CD14-positive monocyte (primary cell): ENCODE measurements at regions not wholly inside any gene's neighbourhood (a gene's known extent, or its start where the extent isn't known, plus 50 kb on each side); places are given as distances from the start of the nearest gene placed in this dataset.

Source experiments
- DNase-seq, 3 donors: peaks; one replicate each; pipeline ENCODE4 v3.0.0-alpha.2; 2011 to 2022
- H2AFZ ChIP-seq: 2 replicates; pipeline ENCODE4 v1.6.0; 2012; ENCODE audit warnings: mild to moderate bottlenecking, low read depth, low read length, inconsistent platforms; ENCODE audit not compliant: insufficient read depth, poor library complexity, severe bottlenecking
- H3K27ac ChIP-seq, 2 donors: 1 replicate in 1 of 2; 2 replicates in 1 of 2; pipeline ENCODE4 v1.5.1; 2012 to 2013; ENCODE audit warnings: low read length in 2 of 2, control low read depth in 1 of 2, inconsistent platforms in 1 of 2, low read depth in 1 of 2, mild to moderate bottlenecking in 1 of 2
- H3K27me3 ChIP-seq, 2 donors: one replicate each; pipeline versions ENCODE4 v1.6.0 to v1.6.1; 2011 to 2013; ENCODE audit warnings: low read length in 2 of 2; ENCODE audit not compliant: control insufficient read depth in 2 of 2, insufficient read depth in 2 of 2
- H3K36me3 ChIP-seq, 2 donors: replicated peaks in 1 of 2; 1 replicate in 1 of 2; 2 replicates in 1 of 2; pipeline versions ENCODE4 v1.5.1 to v1.6.1; 2012 to 2013; ENCODE audit warnings: low read length in 2 of 2, control low read depth in 1 of 2, inconsistent platforms in 1 of 2, mild to moderate bottlenecking in 1 of 2; ENCODE audit not compliant: insufficient read depth in 2 of 2, control insufficient read depth in 1 of 2
- H3K4me1 ChIP-seq, 2 donors: 1 replicate in 1 of 2; 2 replicates in 1 of 2; pipeline versions ENCODE4 v1.5.1 to v1.6.1; 2012 to 2013; ENCODE audit warnings: low read length in 2 of 2, control low read depth in 1 of 2, inconsistent platforms in 1 of 2, mild to moderate bottlenecking in 1 of 2, moderate library complexity in 1 of 2; ENCODE audit not compliant: insufficient read depth in 2 of 2, control insufficient read depth in 1 of 2
- H3K4me2 ChIP-seq: replicated peaks from 2 replicates; pipeline ENCODE3; 2012; ENCODE audit warnings: low read length, moderate library complexity, mild to moderate bottlenecking; ENCODE audit not compliant: poor library complexity, severe bottlenecking; ENCODE audit errors: extremely low read depth
- H3K4me3 ChIP-seq, 3 experiments: fragments of 200-600 bp in 1 of 3; sonication (generic) in 1 of 3; replicated peaks in 1 of 3; 1 replicate in 2 of 3; 2 replicates in 1 of 3; pipeline ENCODE4 v1.5.1; 2011 to 2013; ENCODE audit warnings: low read length in 3 of 3, mild to moderate bottlenecking in 3 of 3, control low read depth in 2 of 3, low read depth in 2 of 3, inconsistent platforms in 1 of 3, moderate library complexity in 1 of 3
- H3K79me2 ChIP-seq: 2 replicates; pipeline ENCODE4 v1.6.0; 2012; ENCODE audit warnings: mild to moderate bottlenecking, control low read depth, inconsistent platforms, low read length, moderate library complexity; ENCODE audit not compliant: insufficient read depth
- H3K9ac ChIP-seq: 2 replicates; pipeline ENCODE4 v1.6.0; 2017; ENCODE audit warnings: low read length, mild to moderate bottlenecking; ENCODE audit not compliant: insufficient read depth, poor library complexity, severe bottlenecking
- H3K9me3 ChIP-seq, 2 donors: replicated peaks in 1 of 2; 1 replicate in 1 of 2; 2 replicates in 1 of 2; pipeline versions ENCODE4 v1.5.1 to v1.6.1; 2012 to 2013; ENCODE audit warnings: low read length in 2 of 2, control low read depth in 1 of 2; ENCODE audit not compliant: control insufficient read depth in 1 of 2, insufficient read depth in 1 of 2
- H4K20me1 ChIP-seq: 2 replicates; pipeline ENCODE4 v1.6.0; 2012; ENCODE audit warnings: mild to moderate bottlenecking, low read length, control low read depth, moderate library complexity; ENCODE audit not compliant: insufficient read depth
- H3K27ac Mint-ChIP-seq, 7 donors: one replicate each; pipeline ENCODE4 v1.8.0; 2020; ENCODE audit warnings: mild to moderate bottlenecking in 7 of 7, mixed read lengths in 7 of 7, moderate library complexity in 6 of 7, inconsistent platforms in 2 of 7
- H3K27me3 Mint-ChIP-seq, 3 donors: one replicate each; pipeline ENCODE4 v1.8.0; 2021 to 2022; ENCODE audit warnings: low read depth in 3 of 3, mild to moderate bottlenecking in 3 of 3, mixed read lengths in 3 of 3, moderate library complexity in 3 of 3, inconsistent platforms in 1 of 3
- H3K36me3 Mint-ChIP-seq, 2 donors: one replicate each; pipeline ENCODE4 v1.8.0; 2020; ENCODE audit warnings: mixed read lengths in 2 of 2, inconsistent platforms in 1 of 2, mild to moderate bottlenecking in 1 of 2
- H3K4me1 Mint-ChIP-seq: one replicate; pipeline ENCODE4 v1.8.0; 2020; ENCODE audit warnings: mild to moderate bottlenecking, mixed read lengths
- H3K4me3 Mint-ChIP-seq, 2 donors: one replicate each; pipeline ENCODE4 v1.8.0; 2020; ENCODE audit warnings: mild to moderate bottlenecking in 2 of 2, mixed read lengths in 2 of 2, moderate library complexity in 1 of 2
- H3K9me3 Mint-ChIP-seq, 7 donors: one replicate each; pipeline ENCODE4 v1.8.0; 2020 to 2022; ENCODE audit warnings: mixed read lengths in 7 of 7, mild to moderate bottlenecking in 6 of 7, moderate library complexity in 6 of 7, inconsistent platforms in 2 of 7
- WGBS: methylation state at CpG from one replicate; pipeline ENCODE4 v1.1.5; 2013; ENCODE audit warnings: missing lambda C conversion rate; ENCODE audit not compliant: insufficient coverage; 5-methylcytosine and 5-hydroxymethylcytosine counted together
- intact Hi-C, 2 donors: fragments of 100-400 bp; cut with micrococcal nuclease; formaldehyde crosslinking; loops; one replicate each; pipeline versions ENCODE4 v1.15.0 to v1.15.1; 2023
- TF ChIP-seq, protein P1 (sequence below): fragments of 200-600 bp; IDR thresholded peaks from one replicate; pipeline ENCODE4 v1.8.0; 2022; ENCODE audit warnings: antibody characterized with exemption, mild to moderate bottlenecking

DNA sequence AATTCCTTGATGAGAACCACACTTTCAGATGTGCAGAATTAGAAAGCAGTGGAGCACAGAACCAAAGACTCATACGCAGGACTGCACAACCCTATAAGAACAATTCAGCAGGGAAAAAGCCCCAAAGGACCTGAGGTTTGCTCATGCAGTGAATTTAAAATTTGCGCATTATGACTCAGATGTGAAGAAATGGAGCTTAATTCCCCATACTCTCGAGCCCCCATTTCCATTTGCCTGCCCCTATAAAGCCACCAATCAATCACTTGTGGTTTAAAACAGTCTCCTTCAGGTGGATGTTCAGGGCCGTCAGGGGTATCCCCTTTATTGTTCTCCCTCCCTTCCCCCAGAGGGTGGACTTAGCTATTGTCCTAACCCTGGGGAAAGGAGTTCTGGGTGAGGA lies 221.2 kb downstream of the IGSF11 start:
- WGBS: 50% methylated on average over 2 of the region's 4 CpGs

DNA sequence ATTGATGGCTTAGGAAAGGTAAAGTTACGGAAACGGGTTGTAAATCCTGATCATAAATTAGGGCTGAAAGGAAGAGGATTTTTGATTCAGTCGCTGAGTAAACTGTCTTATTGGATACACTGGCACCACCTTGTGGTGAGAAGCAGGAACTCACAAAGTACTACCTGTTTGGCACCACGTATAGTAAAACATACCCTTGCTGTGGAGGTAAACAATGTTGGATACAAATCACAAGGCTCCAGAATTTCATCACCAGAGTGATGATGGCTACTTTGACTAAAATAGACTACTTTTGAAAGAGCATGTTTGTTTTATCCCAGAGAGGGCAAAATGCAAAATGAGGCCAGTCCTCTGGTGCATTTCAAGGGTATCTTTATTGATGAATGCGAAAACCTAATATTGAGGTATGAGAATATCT lies 216.9 kb downstream of the IGSF11 start:
- Histone ChIP-seq H3K9me3 (no peaks in the 10 kb centered on the region), H3K79me2 (no peaks in the 10 kb centered on the region), H3K9ac (no peak overlapping the region), H3K27ac (no peak overlapping the region), H3K4me2 (no peak overlapping the region), H3K4me1 (no peaks in the 10 kb centered on the region), H3K36me3 (no peaks in the 10 kb centered on the region), H2AFZ (no peak overlapping the region), H3K27me3 (no peaks in the 10 kb centered on the region), H4K20me1 (no peaks in the 10 kb centered on the region), H3K4me3 (no peak overlapping the region)
- intact Hi-C loops: no loop called here
- DNase-seq: peak; percentile 2 to 18 (median 9)
- Mint-ChIP-seq H3K4me1 (no peaks in the 10 kb centered on the region), H3K4me3 (no peak overlapping the region), H3K27me3 (peaks cover 5 to 6% (median 5%) of the 10 kb centered on the region in 3 donors), H3K36me3 (no peaks in the 10 kb centered on the region), H3K9me3 (no peaks in the 10 kb centered on the region), H3K27ac (no peak overlapping the region)
- TF ChIP-seq, protein P1, sequence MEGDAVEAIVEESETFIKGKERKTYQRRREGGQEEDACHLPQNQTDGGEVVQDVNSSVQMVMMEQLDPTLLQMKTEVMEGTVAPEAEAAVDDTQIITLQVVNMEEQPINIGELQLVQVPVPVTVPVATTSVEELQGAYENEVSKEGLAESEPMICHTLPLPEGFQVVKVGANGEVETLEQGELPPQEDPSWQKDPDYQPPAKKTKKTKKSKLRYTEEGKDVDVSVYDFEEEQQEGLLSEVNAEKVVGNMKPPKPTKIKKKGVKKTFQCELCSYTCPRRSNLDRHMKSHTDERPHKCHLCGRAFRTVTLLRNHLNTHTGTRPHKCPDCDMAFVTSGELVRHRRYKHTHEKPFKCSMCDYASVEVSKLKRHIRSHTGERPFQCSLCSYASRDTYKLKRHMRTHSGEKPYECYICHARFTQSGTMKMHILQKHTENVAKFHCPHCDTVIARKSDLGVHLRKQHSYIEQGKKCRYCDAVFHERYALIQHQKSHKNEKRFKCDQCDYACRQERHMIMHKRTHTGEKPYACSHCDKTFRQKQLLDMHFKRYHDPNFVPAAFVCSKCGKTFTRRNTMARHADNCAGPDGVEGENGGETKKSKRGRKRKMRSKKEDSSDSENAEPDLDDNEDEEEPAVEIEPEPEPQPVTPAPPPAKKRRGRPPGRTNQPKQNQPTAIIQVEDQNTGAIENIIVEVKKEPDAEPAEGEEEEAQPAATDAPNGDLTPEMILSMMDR: peak; percentile 87
- WGBS: no CpG with 5 or more reads among the region's 5 CpGs

More for the DNA sequence above, 221.2 kb downstream of the IGSF11 start:
- Histone ChIP-seq H3K4me2 (no peak overlapping the region), H3K4me3 (no peak overlapping the region), H2AFZ (no peak overlapping the region), H3K79me2 (no peaks in the 10 kb centered on the region), H3K9ac (no peak overlapping the region), H3K27ac (no peak overlapping the region), H4K20me1 (no peaks in the 10 kb centered on the region), H3K9me3 (no peaks in the 10 kb centered on the region), H3K36me3 (no peaks in the 10 kb centered on the region), H3K27me3 (no peaks in the 10 kb centered on the region), H3K4me1 (no peaks in the 10 kb centered on the region)
- Mint-ChIP-seq H3K9me3 (peaks cover 0 to 2% (median 0%) of the 10 kb centered on the region in 7 donors), H3K4me1 (no peaks in the 10 kb centered on the region), H3K36me3 (no peaks in the 10 kb centered on the region), H3K27me3 (peaks cover 3 to 5% (median 4%) of the 10 kb centered on the region in 3 donors), H3K27ac (no peak overlapping the region), H3K4me3 (no peak overlapping the region)
- intact Hi-C loops: no loop called here
- DNase-seq: no peak
- TF ChIP-seq, protein P1: no peak
